ENCODE measurements at regions not wholly inside any gene's neighbourhood (a gene's known extent, or its start where the extent isn't known, plus 50 kb on each side); places are given as distances from the start of the nearest gene placed in this dataset.
"Not testable (repeated sequence)": the region's sequence is repeated elsewhere in the genome, so short reads cannot be mapped to it uniquely, and the experiment has no call there.

DNA sequence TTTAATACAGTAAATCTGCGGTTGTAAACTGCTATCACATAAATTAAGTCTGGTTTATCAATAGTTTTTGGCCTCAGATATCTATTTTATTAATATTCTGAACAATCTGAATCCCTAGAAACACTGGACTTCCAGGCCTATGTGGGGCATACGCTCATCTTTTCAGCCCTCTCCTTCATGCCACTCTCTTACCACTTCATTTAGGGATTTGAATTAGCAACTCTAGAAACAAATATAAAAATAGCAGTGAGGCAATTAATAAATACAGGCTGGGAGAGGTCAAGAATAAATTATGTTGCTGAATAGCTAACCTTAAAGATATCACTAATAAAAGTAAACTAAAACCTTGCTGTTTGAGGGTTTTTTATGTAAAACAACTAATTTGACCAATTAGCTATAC, 480.3 kb upstream of the CD180 start:
- no peak for DNase-seq

DNA sequence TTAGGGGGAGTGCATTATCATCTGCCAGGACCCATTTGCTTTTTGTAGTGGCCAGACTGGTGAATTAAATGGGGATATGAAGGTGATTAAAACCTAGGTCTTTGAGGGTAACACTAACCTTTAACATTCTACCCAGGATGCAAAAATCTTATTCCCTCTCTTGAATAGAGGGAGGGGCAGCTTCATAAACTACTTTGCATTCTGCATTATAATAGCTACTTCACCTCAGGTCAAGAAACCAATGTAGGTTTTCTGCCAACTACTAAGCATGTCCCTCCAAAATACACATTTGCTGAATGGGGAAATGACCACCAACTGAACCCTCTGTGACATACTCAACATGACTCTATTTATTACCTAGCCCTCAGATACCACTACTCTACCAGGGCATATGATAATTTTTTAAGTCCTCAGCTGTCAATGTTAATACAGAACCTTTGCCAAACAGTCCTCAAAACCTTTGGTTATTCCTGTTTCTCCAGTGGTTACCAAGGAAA, 477.6 kb upstream of the CD180 start:
- DNase-seq: no peak

DNA sequence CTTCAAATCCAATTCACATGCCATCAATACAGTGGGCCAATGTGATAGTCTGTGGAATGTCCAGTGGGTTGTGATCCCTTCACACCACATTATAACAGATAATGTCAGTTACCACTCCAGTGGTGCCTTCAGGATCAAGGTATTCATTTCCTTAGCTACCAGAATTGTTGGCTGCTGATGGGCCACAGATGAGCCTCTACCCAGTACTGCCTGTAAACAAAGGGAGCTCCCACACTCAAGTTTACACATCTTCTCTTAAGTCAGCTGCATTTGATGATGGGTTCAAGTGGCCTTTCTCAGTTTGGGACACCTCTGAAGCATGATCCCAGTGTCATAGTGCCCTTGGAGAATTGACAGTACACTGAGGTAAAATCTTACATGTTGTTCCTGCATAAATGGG, 477.0 kb upstream of the CD180 start:
- no peak for DNase-seq

DNA sequence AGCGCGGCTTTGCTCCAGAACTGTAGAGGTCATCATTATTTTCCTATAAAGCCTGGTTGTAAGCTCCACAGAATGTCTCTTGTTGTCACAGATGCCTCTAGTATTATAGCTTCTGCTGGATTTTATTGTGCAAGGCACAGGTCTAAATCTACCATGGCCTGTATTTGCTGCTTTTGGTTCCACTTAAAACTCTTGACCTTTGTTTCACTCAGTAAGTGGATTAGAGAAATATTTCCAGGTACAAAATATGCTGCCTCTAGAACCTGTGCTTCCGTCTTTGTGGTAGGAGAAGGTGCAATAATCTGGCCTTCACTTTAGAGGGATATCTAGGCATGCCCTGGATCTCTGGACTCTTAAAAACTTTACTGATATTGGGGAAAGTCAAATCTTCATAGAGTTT, 476.6 kb upstream of the CD180 start:
- no peak for DNase-seq

DNA sequence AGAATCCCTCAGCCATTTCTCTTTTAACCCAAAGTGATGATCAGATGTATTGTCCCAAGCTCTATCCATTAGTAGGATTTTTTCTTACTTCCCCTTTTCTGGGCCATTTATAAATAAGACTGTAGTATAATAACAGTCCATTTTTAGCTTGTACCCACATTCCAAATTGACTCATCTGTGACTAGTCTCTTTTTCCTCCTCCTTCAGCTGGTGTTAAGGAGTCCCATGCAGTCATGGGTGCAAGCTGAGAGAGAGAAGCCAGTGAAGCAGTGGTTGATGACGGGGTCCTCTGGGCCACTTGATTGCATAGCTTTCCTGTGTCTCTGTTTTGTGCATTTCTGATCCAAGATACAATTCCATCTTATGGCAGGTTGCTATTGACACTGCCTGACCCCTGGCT, 476.0 kb upstream of the CD180 start:
- DNase-seq: no peak

DNA sequence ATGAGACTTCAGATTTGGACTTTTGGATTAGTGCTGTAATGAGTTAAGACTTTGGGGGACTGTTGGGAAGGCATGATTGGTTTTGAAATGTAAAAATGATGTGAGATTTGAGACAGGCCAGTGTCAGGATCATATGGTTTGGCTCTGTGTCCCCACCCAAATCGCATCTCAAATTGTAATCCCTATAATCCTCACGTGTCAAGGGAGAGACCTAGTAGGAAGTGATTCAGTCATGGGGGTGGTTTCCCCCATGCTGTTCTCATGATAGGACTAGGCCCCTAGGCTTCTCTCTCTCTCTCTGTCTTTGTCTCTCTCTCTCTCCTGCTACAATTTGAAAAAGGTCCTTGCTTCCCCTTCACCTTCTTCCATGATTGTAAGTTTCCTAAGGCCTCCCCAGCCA, 473.3 kb upstream of the CD180 start:
- DNase-seq: no peak

DNA sequence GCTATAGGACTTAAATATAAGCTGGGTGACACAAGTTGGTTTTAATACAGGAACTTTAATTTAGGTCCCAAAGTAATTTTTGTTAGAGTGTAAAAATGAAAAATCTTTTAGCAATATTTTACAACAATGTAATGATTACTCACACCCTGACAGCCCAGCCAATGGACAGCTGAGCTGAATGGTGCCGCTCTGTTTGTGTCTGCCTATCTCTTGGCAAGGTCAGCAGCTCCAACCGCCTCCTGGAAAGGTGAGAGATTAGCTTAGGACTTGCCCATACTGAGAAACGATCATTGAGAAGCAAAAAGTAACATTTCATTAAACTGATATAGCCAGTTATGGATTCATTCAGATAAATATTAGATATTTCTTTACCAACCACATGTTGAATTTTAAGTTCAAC, 463.6 kb upstream of the CD180 start:
- DNase-seq: no peak

DNA sequence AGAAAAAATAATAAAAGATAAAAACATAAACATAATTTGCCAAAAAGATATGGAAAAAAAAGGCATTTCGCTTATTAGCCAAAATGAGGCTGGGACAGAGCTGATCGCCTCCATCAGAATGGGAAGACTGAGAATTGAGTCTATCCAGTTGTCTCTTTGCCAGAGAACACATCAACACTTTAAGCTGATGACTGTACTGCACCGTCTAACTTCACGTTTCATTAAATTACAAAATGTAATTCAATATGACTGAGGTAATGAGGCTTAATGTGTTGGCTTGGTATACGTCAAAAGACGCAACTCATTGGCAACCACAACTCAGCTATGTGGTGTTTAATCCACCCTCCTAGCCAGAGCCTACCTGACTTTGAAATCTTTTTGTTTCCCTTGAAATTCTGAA, 462.7 kb upstream of the CD180 start:
- DNase-seq: no peak

DNA sequence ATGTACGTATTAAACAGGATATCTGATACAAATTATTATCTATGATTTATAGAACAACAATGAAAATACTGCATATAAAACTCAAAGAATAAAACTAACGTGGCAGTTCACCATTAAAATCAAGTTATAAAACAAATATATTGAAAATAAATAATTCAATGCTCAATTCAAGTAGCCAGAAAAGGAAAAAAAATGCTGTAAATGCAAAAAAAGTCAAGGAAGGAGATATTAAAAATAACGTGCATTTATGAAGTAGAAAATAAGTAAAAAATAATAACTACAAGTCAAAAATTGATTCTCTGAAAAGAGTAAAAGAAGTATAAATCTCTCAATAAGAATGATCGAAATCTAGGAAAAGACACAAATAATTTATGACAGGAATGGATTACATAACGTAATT, 460.5 kb upstream of the CD180 start:
- DNase-seq: no peak

DNA sequence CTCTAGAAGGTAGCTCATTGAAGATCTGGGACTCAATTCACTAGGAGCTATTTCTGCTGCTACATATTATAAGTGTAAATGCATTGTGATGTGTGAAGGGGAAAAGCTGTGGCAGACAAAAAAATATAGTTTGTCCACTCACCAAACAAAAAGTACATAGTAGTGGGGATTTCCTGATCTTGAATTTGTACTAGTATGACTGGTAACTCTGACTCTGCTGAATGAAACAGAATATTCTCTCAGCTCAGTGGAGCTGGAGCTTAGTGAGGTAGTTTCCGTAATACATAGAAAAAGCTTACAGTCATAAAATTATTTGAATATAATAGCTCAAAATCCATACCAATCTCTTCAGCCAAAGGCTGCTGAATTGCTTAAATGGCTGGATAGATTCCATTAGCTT, 455.6 kb upstream of the CD180 start:
- no peak for DNase-seq

DNA sequence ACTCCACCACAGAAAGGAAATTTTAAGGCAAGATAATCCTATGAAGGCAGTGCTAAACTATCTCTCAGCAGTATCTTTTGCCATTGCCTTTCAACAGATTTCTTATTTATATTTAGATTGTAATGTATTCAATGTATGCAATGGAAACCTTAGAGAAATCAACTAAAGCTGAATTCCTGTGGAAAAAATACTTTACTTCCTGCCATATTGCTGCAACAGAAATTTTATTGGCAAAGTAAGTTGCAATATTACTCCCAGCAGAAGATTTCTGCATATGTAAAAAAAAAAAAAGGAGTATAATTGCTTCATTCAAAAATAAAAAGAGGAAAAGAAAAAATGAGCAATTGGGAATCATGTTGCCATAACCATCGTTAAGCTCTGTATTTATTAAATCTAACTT, 454.6 kb upstream of the CD180 start:
- DNase-seq: no peak

DNA sequence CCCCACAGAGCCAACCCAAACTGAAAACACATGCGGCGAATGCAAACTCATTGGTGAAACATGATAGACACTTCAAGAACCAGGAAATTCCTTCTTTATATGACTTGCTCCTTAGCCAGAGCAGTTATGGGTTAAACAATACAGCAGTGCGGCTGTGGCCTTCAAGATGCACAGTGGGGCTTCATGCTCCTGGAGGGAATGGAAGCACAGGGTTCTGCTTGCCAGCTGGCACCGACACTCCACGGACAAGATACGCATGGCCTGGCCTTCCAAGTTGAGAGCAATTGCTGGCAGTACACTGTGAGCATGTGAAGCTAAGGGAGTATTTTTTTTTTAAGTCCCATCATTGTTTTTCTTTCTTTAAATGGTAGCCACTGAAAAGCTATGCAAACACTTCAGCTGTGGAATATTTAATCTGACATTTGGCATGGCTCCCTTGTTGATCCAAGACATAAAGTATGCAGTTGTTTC, 451.6 kb upstream of the CD180 start:
- no peak for DNase-seq

DNA sequence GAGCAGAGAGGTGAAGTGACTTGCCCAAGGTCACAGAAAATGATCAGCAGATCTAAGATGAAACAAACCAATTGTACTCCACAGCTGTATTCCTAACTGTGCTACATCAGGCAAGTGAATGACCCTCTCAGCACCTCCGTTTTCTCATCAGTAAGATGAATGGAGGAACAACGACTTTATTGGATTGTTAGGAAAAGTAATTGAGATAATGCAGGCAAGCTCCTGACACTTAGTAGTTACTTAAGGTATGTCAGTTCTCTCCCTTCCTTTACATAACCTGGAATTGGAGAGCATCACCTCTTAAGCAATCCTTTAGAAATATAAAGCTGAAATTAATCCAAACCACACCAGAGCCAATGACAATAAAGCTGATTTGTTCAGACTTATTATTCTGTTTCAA, 451.2 kb upstream of the CD180 start:
- DNase-seq: no peak

DNA sequence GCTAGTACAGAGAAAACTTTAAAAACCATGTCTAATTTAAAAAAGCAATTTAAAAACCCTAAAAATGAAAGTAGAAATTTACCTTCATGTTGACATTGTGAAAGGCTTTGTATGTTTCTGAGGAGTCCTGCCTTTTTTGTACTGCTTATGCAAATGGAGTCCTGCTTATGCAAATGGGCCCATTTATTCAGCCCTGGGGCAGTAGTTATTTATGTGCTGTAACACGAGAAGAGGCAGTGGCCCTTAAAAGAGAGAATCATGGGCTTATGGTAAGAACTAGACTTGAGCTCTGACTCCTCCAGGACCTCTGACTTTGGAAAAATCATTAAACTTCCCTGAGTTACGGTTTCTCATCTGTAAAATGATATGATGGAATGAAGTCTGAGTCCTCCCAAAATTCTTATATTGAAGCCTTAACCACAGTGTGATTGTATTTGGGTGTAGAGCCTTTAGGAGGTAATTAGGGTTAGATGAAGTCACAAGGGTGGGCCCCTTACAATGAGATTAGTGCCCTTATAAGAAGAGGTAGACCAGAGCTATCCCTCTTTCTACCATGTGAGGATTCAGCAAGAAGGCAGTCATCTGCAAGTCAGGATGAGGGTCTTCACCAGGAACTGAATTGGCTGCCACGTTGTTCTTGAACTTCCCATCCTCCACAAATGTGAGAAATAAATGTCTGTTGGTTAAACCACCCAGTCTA, 447.8 kb upstream of the CD180 start:
- no peak for DNase-seq

DNA sequence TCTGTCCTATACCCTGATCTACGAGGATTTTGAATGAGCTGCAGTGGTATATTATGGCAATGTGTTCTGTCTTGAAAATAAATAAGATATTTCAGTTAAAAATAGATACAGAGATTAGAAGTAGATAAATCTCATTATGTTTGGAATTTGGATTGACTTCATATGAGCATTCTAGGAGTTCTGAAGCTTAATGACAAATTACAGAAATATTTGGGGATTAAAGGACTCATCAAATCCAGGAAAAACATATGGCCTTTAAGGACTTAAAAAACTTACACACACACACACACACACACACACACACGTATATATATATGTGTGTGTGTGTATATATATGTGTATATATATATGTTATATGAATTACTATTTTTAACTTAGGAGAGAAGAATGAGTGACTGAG, 446.9 kb upstream of the CD180 start:
- no peak for DNase-seq

DNA sequence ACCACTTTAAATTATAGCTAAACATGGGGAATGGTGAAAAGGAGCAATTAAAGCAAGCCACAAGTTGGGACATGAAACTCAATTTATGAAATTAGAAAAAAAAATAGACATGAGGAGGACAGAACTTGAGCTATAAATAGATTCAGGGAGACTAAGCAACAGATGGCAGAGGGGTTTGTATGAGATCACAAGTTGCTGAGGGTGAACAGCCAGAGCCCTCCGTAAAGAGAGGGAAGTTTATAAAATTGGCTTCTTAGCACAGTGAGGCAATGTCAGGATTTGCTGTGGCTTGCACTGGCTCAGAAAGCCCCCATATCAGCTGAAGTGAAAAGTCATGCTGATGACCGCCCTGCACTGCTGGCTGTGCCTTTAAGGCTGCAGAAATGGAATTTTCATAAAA, 443.4 kb upstream of the CD180 start:
- DNase-seq: no peak

DNA sequence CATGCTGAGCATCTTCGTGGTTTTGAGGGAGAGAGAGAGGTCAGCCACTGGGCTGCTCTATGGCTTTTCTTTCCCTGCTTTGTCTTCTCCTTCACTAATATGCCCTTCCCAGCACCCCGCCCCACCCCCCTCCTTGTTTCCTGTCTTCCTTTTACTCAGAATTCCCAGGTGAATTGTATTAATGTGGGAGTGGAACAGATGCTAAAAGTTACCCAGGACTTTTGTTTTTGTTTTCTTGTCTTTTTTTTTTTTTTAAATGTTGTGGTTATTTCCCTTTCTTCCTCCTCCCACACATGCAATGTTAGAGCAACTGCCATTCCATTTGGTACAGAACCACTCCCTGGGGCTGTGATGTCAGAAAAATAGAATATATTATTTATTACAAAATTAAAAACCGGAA, 442.7 kb upstream of the CD180 start:
- no peak for DNase-seq

DNA sequence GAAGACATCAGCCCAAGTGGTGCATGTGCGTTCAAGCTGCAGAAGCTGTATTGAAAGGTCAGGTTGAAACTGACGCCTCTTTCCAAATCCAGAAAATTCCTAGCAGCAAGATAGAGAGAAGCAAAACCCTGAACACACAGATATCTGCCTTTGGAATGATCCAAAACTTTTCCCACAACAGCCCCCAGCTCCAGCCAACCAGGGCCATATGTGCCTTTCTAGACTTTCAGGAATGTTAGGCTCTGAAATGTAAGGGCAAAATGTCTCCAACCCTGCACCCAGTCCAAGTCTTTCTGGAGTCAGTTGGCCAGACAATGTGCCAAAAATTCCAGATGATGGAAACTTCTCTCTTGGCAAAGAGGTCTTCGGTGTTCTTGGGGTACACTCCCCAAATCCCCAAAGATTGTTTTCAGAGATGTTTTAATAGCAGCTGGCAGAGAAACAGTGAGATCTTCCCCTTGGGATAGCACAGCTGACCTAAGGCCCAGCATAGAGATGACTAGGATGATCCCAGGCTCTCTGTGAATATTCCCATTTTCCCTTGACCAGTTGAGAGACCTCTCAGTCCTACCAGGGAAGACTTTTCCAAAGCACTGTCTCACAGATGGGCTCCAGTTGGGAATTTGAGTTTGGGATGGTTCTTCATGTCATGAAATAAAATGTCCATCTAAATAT, 440.4 kb upstream of the CD180 start:
- DNase-seq: no peak

DNA sequence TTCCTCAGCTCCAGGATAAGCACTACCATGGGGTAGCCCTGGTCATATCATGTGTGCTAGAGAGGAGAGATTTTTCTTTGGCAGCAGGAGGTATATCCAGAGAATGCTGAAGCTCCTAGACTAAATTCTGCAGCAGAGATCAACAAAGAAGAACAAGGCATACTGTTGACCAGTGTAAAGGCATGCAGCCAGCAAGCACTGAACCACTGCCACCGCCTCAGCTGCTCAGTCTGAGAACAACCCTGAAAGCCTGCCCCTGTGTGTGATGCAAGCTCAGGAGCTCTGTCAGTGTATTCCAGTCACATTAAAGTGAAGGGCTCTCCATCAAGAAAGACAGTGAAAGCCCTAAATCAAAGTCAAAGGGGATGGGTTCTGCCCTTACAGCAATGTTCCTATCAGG, 439.5 kb upstream of the CD180 start:
- no peak for DNase-seq

DNA sequence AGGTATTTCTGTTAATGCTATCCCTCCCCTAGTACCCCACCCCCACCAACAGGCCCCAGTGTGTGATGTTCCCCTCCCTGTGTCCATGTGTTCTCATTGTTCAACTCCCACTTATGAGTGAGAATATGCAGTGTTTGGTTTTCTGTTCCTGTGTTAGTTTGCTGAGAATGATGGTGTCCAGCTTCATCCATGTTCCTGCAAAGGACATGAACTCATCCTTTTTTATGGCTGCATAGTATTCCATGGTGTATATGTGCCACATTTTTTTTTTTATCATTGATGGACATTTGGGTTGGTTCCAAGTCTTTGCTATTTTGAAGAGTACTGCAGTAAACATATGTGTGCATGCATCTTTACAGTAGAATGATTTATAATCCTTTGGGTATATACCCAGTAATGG, 430.5 kb upstream of the CD180 start:
- not testable (repeated sequence) for DNase-seq

DNA sequence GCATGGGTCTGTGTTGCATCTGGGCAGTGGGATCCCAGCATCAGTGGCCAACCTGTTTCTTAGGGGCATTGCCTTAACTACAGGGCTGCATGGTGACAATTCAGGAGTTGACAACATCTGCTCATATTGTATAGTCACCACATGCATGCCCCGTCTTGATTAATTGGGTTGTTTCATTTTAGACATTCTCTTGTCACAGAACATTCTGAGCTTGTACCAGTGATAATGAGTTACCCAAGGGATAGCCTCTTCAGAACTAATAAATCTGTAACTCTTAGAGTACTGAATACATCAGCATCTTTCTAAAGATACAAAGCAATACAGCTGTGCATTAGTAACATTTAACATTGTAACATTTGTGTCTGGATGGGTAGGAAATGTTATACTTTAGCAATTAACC, 426.5 kb upstream of the CD180 start:
- no peak for DNase-seq

DNA sequence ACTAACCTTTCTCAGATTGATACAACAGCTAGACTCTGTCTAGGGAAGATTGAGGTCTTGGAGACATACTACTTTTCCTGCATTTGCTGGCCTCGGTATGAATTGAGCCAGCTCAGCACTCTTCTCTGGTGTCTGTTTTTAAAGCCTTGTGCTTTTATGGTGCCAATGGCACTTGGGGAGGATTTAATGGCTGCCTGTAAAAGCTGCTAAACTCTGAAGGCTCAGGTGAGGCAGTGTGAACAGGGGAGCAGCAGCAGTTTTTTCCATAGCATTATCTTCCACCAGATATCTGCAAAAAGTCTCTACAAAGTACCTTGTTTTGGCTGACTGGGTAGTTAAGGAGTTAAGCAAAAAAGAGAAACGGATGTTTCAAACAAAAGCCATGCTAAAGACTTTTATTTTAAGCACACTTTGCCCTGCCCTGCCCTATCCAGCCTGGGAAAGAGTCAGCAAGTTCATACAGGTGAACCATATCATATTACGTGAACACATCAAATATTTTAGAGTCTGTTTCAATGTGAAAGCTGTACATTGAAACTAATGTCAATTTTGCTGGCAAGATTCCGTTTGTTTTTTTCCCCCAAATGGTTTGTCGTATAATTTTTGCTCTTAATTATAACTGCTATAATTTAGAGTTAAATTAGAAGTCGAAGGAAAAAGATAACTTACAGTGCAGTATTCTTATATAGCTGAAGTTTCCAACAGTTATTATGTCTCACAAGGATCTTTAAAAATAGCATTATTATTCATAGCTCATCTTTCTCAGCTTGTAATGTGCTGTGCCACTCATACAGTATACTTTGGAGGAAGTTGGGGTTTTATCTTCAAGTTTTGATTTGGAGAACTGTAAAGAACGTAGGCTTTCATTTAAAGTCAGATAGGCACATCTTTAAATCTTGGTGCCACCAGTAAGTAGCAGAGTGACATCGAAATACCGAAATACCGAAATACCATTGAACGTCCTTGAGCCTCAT, 424.1 kb upstream of the CD180 start:
- no peak for DNase-seq

DNA sequence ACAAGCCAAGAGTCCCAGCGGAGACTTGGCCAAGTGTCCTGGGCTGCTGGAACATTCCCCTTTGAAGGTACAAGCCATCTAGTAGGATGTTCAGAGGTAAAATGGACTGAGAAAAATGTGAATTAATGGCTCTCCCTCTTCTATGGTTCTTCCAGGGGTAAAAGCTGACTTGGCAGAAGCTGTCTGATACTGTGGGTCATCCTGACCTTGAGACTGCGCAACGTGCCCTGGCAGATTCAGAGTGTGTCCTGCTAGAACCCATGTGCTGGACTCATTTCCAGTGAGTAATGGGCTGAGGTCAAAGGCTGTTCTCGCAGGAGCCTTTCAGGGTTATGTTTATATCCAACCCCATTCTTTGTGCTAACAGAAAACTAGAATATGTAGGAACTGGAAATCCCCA, 423.0 kb upstream of the CD180 start:
- DNase-seq: no peak

DNA sequence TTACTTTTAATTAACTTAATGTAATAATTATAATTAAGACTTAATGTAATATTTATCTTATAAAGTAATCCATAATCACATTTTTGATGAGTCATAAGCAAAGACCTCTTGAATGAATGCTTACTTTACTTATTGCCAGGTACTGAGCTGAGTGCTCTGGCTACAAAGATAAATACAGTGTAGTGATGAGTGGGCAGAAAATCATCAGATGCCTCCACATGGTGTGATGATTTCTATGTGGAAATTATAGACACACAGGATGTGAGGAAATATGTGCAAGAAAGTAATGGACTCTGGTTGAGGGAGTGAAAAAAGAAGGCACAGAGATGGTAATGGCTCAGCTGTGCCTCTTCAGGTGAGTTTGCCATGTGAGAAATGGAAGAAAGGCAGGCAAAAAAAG, 422.6 kb upstream of the CD180 start:
- no peak for DNase-seq
